Fibroblast of the aortic adventitia (primary cell): ENCODE measurements at regions not wholly inside any gene's neighbourhood (a gene's known extent, or its start where the extent isn't known, plus 50 kb on each side); places are given as distances from the start of the nearest gene placed in this dataset.

Experiments used
- DNase-seq: peaks from one replicate; pipeline ENCODE4 v3.0.0-alpha.2; 2010; ENCODE audit warnings: low read depth
- H3K4me3 ChIP-seq: 2 replicates; pipeline ENCODE4 v1.5.1; 2011; ENCODE audit warnings: low read depth, mild to moderate bottlenecking, control low read depth, low read length, moderate library complexity
- TF ChIP-seq, protein P1 (sequence below): IDR thresholded peaks from 2 replicates; pipeline ENCODE4 v1.5.1; 2011; ENCODE audit warnings: mild to moderate bottlenecking, low read length, control low read depth, inconsistent platforms; ENCODE audit not compliant: insufficient read depth

DNA sequence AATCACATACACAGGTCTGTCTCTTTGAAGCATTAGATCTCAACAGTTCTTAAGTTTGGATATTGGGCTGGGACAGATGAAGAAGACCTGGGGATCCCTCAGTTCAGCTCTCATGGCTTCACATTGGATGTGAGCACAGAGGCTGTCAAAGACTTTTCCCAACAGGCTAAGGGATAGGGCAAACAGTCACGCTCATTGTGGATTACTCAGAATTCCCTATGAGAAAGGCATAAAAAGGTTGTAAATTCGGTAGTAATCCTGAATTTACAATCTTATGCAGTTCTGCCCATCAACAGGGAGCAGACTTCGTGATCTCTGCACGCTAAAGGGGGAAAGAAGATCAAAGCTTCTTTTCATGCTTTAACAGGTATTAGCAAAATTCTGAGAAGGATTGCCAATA, 448.4 kb downstream of the DAD1 start:
- TF ChIP-seq, protein P1, sequence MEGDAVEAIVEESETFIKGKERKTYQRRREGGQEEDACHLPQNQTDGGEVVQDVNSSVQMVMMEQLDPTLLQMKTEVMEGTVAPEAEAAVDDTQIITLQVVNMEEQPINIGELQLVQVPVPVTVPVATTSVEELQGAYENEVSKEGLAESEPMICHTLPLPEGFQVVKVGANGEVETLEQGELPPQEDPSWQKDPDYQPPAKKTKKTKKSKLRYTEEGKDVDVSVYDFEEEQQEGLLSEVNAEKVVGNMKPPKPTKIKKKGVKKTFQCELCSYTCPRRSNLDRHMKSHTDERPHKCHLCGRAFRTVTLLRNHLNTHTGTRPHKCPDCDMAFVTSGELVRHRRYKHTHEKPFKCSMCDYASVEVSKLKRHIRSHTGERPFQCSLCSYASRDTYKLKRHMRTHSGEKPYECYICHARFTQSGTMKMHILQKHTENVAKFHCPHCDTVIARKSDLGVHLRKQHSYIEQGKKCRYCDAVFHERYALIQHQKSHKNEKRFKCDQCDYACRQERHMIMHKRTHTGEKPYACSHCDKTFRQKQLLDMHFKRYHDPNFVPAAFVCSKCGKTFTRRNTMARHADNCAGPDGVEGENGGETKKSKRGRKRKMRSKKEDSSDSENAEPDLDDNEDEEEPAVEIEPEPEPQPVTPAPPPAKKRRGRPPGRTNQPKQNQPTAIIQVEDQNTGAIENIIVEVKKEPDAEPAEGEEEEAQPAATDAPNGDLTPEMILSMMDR, result no peak
- H3K4me3 ChIP-seq, result no peak overlapping the region
- DNase-seq, result no peak

DNA sequence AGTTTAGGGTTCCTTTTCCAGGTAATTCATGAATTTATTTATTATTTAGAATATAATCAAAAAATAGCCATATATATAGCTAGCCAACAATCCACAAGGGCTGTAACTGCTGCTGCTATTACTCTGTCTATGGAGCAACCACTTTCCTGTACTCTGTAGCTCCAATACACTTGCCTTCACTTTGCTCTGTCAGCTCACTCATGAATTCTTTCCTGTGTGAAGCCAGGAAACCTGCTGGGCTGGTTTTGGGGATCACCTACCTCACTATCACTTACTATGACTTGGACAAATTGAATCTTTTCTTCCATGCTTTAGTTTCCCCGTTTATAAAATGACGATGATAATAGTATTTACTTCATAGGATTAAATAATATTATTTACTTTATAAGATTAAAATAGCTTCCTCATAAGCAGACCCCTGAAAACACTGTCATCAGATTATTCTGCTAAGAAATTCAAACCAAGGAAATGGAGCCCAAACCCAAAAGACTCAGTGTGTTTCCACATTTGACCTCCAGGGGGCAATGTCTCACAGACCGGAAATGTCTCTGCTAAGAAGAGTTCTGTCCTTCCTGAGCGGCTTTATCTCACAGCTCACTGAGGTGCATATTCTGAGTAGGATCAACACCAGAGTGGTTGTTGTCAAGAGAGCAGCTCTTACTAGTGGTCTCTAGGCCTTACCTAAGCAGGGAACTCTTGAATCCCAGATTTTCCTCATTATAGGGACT, 457.1 kb downstream of the DAD1 start:
- TF ChIP-seq, protein P1, result peak; percentile 44
- no peak overlapping the region for H3K4me3 ChIP-seq
- DNase-seq, result no peak

DNA sequence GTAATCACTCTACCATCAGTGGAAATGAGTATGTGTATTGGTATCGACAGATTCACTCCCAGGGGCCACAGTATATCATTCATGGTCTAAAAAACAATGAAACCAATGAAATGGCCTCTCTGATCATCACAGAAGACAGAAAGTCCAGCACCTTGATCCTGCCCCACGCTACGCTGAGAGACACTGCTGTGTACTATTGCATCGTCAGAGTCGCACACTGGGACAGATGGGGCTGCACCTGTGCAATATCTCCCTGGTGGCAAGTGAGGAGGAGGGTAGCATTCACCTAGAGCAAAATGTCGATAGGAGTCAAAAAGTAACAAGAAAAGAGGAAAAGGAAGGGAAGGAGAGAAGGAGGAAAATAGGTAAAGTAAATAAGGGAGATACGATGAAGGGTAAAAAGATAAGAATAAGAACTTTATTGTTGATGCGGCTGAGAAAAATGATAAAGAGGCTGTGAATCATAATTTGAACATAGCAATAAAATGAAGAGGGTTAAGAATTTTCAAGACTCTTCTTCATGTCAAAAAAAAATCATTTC, 450.5 kb upstream of the OR4E1 start:
- TF ChIP-seq, protein P1, result no peak
- no peak overlapping the region for H3K4me3 ChIP-seq
- DNase-seq, result no peak

DNA sequence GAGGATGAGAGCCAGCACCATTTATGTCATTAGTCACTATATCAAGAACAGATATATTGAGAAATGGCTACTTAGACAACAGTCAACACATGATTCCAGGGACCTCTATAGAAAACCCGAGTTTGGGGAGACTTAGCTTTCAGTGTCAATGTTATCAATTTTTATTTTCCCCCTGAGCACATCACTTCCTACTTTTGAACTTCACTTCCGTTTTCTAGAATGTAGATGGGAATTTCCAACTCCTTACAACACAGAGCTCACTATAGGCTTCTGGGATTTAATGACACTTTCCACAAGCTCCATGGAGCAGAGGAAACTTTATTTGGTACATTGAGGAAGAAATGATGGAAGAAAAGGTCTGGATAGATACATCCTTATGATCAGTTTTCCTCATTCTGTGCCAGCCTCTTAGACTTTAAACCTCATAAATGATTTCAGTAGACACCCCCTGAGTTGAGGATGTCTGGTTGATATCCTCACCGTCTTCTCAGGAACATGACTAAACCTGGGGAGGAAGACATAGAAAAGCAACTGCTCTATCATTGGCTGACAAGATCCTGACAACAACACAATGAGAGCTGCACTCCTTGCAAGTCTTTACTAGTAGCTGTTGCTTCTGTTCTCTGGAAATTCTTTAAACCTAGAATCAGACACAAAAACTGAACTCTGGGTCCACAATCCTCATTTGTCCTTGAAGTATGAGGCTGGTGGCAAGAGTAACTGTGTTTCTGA, 449.4 kb upstream of the OR4E1 start:
- TF ChIP-seq, protein P1, result no peak
- DNase-seq, result no peak
- H3K4me3 ChIP-seq, result no peak overlapping the region

DNA sequence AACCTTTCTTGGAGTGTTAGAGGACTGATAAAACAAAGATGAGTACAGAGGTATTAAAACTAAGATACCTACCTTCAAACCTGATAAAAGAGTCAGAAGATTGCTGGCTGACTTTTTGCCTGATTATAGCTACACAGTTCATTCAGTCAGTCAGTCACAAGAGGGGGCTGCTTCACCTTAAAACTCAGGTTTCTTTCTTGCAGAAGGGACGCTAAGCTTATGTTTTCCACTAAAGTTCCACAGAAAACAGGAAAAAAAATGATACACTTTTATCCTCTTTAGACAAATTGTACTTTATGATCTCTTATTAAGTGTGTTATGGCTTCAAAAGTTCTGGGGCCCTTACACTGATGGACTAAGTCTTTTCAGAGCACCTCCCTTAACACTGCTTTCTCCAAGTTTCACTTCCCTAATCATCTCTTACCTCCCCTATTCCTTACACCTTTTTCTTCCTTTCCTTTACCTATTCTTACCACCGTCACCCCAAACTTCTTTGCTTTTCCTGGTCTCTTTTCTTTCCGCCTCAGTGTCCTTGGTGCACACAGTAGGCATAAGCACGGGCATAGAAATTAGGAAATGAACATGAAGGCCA, 448.7 kb upstream of the OR4E1 start:
- TF ChIP-seq, protein P1, result no peak
- no peak overlapping the region for H3K4me3 ChIP-seq
- DNase-seq, result no peak

DNA sequence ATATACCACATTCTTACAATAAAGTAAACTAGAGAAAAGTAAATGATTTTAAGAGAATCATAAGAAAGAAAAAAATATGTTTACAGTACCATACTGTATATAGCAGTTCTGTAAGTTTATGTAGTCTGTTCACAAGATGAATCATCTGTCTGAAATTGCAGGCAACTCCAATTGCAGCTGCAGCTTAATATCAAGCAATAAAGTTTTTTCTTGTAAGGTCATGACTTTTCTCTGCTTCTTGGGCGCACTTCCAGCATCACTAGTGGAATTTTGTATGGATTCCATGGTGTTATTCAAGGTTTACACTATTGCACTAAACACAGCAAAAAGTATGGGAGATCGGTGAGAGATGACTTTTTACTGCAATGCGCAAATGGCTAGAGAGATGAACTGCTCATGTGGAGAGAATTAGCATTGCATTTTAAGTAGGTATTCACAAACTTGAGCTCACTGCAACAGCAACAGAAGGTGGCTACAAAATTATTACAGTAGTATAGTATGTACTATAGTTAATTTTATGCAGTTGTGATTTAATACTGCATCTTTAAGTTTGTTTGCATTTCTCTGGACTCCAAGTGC, 445.4 kb upstream of the OR4E1 start:
- DNase-seq, result no peak
- no peak overlapping the region for H3K4me3 ChIP-seq
- TF ChIP-seq, protein P1, result no peak
